ENCODE measurements at regions not wholly inside any gene's neighbourhood (a gene's known extent, or its start where the extent isn't known, plus 50 kb on each side); places are given as distances from the start of the nearest gene placed in this dataset.
"Not testable (repeated sequence)": the region's sequence is repeated elsewhere in the genome, so short reads cannot be mapped to it uniquely, and the experiment has no call there.

- Histone ChIP-seq H3K9me3 (ENCODE audit: low read length) (no peaks in the 10 kb centered on the region), H3K4me3 (ENCODE audit: low read length) (no peak overlapping the region), H3K27me3 (ENCODE audit: insufficient read depth, low read length) (no peaks in the 10 kb centered on the region), H2AFZ (ENCODE audit: low read depth, low read length) (no peak overlapping the region), H3K4me1 (ENCODE audit: insufficient read depth, low read length) (peaks cover 17% of the 10 kb centered on the region), H3K36me3 (ENCODE audit: insufficient read depth, low read length) (no peaks in the 10 kb centered on the region)
Observed at GRCh38 chr12:93081810-93082165, 152.7 kb upstream of the EEA1 start.

- Histone ChIP-seq H3K9me3 (ENCODE audit: low read length) (no peaks in the 10 kb centered on the region), H2AFZ (ENCODE audit: low read depth, low read length) (no peak overlapping the region), H3K4me1 (ENCODE audit: insufficient read depth, low read length) (peaks cover 9% of the 10 kb centered on the region), H3K4me3 (ENCODE audit: low read length) (no peak overlapping the region), H3K36me3 (ENCODE audit: insufficient read depth, low read length) (no peaks in the 10 kb centered on the region), H3K27me3 (ENCODE audit: insufficient read depth, low read length) (no peaks in the 10 kb centered on the region)
Observed at GRCh38 chr12:93085383-93086287, 156.5 kb upstream of the EEA1 start.

DNA sequence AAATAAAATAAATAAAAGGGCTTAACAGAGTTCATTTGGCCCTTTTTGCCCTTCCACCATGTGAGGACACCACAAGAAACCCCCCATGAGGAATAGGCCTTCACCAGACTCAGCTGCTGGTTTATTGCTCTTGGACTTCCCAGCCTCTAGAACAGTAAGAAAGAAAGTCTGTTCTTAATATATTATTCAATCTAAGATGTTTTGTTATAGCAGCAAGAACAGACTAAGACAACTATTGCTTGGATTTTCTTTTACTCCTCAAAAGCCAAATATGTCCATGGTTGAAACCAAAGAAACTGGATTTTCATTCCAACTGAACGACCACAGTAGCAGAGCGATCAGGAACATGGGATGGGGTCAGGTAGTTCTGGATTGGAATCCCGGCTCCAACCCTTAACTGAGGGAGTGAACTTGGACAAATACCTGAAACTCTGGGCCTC is 157.2 kb upstream of the EEA1 start:
- Histone ChIP-seq H3K36me3 (ENCODE audit: insufficient read depth, low read length) (no peaks in the 10 kb centered on the region), H3K27me3 (ENCODE audit: insufficient read depth, low read length) (no peaks in the 10 kb centered on the region), H3K9me3 (ENCODE audit: low read length) (no peaks in the 10 kb centered on the region), H3K4me3 (ENCODE audit: low read length) (no peak overlapping the region), H3K4me1 (ENCODE audit: insufficient read depth, low read length) (peaks cover 2% of the 10 kb centered on the region), H2AFZ (ENCODE audit: low read depth, low read length) (no peak overlapping the region)

DNA sequence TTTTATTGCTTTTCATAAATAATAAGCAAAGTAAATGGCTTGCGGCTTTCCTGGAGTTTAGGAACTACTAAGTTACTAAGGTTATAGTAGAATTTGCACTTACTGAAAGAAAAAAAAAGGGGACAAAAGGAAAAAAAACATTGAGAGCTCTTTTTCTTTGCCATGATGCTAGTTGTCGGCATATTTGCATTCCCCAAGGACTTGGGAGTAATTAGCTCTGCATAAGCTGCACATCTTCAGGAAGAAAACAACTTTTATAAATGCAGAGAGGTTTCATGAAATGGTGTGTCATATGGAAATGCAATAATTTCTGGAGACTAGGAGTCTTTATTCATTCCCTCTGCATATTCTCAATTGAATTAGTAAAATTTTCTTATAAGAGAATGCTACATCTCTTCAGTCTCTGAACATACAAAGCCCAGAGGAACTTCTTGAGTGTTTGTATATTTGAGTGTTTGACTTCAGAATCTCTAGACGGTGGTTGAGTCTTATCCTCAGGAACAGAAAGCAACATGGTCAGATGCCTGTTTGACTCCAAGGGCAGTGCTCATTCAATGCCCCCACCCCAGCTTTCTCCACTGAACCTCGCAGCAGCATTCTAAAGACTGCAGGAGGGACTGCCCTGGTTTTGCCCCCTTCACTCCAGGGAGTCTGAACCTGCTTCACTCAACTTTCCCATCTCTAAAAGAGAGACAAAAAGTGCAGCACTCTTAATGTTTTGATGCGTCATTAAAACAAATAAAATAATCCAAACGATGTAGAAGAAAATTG is 158.9 kb upstream of the EEA1 start:
- H3K4me3 ChIP-seq (ENCODE audit: low read length), result no peak overlapping the region
- H3K36me3 ChIP-seq (ENCODE audit: insufficient read depth, low read length), result no peaks in the 10 kb centered on the region
- no peaks in the 10 kb centered on the region for H3K4me1 ChIP-seq (ENCODE audit: insufficient read depth, low read length)

DNA sequence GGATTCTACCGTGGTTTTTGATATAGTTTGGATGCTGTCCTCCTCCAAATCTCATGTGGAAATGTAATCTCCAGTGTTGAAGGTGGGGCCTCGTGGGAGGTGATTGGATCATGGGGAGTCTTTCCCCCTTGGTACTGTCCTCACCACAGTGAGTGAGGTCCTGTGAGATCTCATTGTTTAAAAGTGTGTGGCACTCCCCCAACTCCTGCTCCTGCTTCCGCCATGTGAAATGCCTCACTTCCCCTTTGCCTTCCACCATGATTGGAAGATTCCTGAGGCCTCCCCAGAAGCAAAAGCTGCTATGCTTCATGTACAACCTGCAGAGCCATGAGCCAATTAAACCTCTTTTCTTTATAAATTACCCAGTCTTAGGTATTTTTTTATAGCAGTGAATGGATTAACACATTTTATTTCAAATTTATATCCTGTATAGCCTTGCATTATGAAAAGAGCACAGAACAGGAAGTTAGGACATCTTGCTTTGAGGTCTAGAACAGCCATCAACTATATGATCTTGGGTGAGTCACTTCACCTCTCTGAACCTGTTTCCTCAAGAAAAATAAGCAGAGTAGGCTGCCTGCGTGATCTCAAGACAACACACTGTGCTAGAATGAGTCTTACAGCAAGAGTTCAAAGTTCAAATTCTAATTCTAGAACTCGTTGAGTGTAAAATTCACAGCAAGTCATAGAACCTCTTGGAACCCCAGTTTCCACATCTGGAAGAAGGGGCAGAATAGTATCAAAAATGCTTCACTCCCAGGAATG is 160.9 kb upstream of the EEA1 start:
- H3K27me3 ChIP-seq (ENCODE audit: insufficient read depth, low read length), result no peaks in the 10 kb centered on the region
- H3K36me3 ChIP-seq (ENCODE audit: insufficient read depth, low read length), result no peaks in the 10 kb centered on the region
- no peak overlapping the region for H3K4me3 ChIP-seq (ENCODE audit: low read length)
- no peaks in the 10 kb centered on the region for H3K4me1 ChIP-seq (ENCODE audit: insufficient read depth, low read length)
- H2AFZ ChIP-seq (ENCODE audit: low read depth, low read length), result no peak overlapping the region
- no peaks in the 10 kb centered on the region for H3K9me3 ChIP-seq (ENCODE audit: low read length)

More for the DNA sequence above, 158.9 kb upstream of the EEA1 start:
- H2AFZ ChIP-seq (ENCODE audit: low read depth, low read length), result no peak overlapping the region
- no peaks in the 10 kb centered on the region for H3K9me3 ChIP-seq (ENCODE audit: low read length)
- H3K27me3 ChIP-seq (ENCODE audit: insufficient read depth, low read length), result no peaks in the 10 kb centered on the region

DNA sequence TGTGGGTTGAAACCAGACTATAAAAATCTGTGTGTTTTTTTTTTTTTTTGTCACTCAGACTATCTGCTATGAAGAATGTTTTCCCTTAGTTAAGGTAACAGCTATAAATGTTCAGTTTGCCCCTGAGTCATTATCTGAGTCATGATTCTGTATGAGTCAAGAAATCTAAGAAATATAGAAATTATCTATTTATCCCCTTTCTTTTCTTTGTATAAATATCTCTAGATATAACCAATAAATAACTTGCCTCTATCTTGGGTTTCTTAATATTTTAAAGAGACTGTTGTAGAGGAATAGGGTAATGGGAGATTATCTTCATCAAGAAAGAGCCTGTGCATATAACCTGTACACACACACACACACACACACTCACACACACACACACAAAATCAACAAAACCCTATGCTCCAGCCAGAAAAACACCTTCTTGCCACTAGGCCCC is 161.7 kb upstream of the EEA1 start:
- H3K9me3 ChIP-seq (ENCODE audit: low read length), result no peaks in the 10 kb centered on the region
- no peak overlapping the region for H3K4me3 ChIP-seq (ENCODE audit: low read length)
- H3K4me1 ChIP-seq (ENCODE audit: insufficient read depth, low read length), result no peaks in the 10 kb centered on the region
- H2AFZ ChIP-seq (ENCODE audit: low read depth, low read length), result no peak overlapping the region
- no peaks in the 10 kb centered on the region for H3K27me3 ChIP-seq (ENCODE audit: insufficient read depth, low read length)
- H3K36me3 ChIP-seq (ENCODE audit: insufficient read depth, low read length), result no peaks in the 10 kb centered on the region

GRCh38 chr12:93091886-93092648 is 163.0 kb upstream of the EEA1 start:
- H3K4me1 ChIP-seq (ENCODE audit: insufficient read depth, low read length), result no peaks in the 10 kb centered on the region
- no peaks in the 10 kb centered on the region for H3K27me3 ChIP-seq (ENCODE audit: insufficient read depth, low read length)
- H3K36me3 ChIP-seq (ENCODE audit: insufficient read depth, low read length), result no peaks in the 10 kb centered on the region
- no peaks in the 10 kb centered on the region for H3K9me3 ChIP-seq (ENCODE audit: low read length)
- H3K4me3 ChIP-seq (ENCODE audit: low read length), result no peak overlapping the region
- H2AFZ ChIP-seq (ENCODE audit: low read depth, low read length), result no peak overlapping the region

DNA sequence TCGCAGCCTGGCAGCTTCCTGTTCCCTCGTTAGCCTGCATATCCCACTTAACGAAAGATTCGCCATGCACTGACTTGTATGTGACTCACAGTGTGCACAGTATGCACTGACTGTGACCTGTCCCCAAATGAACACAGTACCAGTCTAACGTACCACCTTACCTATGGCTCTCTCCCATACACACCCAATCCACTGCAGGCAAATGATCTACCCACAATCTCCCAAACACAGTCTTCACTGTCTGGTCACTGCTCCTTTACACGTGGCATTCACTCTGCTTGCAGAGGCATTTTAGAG is 163.5 kb upstream of the EEA1 start:
- H3K4me1 ChIP-seq (ENCODE audit: insufficient read depth, low read length), result no peaks in the 10 kb centered on the region
- no peaks in the 10 kb centered on the region for H3K36me3 ChIP-seq (ENCODE audit: insufficient read depth, low read length)
- H3K27me3 ChIP-seq (ENCODE audit: insufficient read depth, low read length), result no peaks in the 10 kb centered on the region
- H3K9me3 ChIP-seq (ENCODE audit: low read length), result no peaks in the 10 kb centered on the region
- no peak overlapping the region for H3K4me3 ChIP-seq (ENCODE audit: low read length)
- H2AFZ ChIP-seq (ENCODE audit: low read depth, low read length), result no peak overlapping the region

- H3K4me3 ChIP-seq (ENCODE audit: low read length), result no peak overlapping the region
- H3K27me3 ChIP-seq (ENCODE audit: insufficient read depth, low read length), result no peaks in the 10 kb centered on the region
- H3K36me3 ChIP-seq (ENCODE audit: insufficient read depth, low read length), result no peaks in the 10 kb centered on the region
- no peaks in the 10 kb centered on the region for H3K4me1 ChIP-seq (ENCODE audit: insufficient read depth, low read length)
- no peaks in the 10 kb centered on the region for H3K9me3 ChIP-seq (ENCODE audit: low read length)
- no peak overlapping the region for H2AFZ ChIP-seq (ENCODE audit: low read depth, low read length)
Observed at GRCh38 chr12:93093243-93093642, 164.1 kb upstream of the EEA1 start.

GRCh38 chr12:93094222-93094621 is 165.1 kb upstream of the EEA1 start:
- H3K27me3 ChIP-seq (ENCODE audit: insufficient read depth, low read length); H3K9me3 ChIP-seq (ENCODE audit: low read length); H3K4me1 ChIP-seq (ENCODE audit: insufficient read depth, low read length); H3K4me3 ChIP-seq (ENCODE audit: low read length); H3K36me3 ChIP-seq (ENCODE audit: insufficient read depth, low read length); H2AFZ ChIP-seq (ENCODE audit: low read depth, low read length): not testable (repeated sequence)

DNA sequence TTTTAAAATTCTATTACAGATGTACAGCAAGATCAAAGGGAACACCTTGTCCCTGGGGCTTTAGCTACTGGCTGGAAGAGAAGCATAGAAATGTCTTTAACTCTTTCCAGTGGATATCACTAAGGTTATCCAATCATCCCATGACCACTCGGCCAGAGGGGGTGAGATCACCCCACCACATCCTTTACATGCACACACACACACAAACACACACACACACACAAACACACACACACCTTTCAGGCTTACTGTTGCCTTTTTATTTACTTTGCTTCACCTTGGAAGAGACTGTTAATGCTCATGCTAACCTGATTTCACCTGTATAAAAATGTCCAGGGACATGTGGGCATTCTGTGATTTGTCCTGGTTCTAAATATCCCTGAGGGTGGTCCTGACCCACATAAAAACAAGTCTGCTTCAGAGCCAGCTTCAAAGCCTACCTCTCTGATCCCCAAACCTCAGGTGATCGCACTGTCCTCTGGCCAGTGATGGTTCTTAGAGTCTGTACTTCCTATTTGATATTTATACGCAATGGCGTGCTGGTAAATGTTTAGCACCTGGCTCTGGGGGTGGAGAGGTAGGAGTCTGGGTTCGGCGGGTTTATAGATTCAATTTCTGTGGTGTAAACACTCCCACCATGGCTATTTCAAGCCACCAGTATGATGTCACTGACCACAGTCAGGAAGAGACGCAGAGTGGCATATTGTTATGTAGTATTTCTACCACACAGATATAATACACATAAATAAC is 166.1 kb upstream of the EEA1 start:
- H3K4me1 ChIP-seq (ENCODE audit: insufficient read depth, low read length), result no peaks in the 10 kb centered on the region
- no peaks in the 10 kb centered on the region for H3K9me3 ChIP-seq (ENCODE audit: low read length)
- no peaks in the 10 kb centered on the region for H3K27me3 ChIP-seq (ENCODE audit: insufficient read depth, low read length)
- H3K36me3 ChIP-seq (ENCODE audit: insufficient read depth, low read length), result no peaks in the 10 kb centered on the region
- H3K4me3 ChIP-seq (ENCODE audit: low read length), result no peak overlapping the region
- no peak overlapping the region for H2AFZ ChIP-seq (ENCODE audit: low read depth, low read length)

- Histone ChIP-seq H3K4me3 (ENCODE audit: low read length) (no peak overlapping the region), H2AFZ (ENCODE audit: low read depth, low read length) (no peak overlapping the region), H3K9me3 (ENCODE audit: low read length) (no peaks in the 10 kb centered on the region), H3K27me3 (ENCODE audit: insufficient read depth, low read length) (no peaks in the 10 kb centered on the region), H3K36me3 (ENCODE audit: insufficient read depth, low read length) (no peaks in the 10 kb centered on the region), H3K4me1 (ENCODE audit: insufficient read depth, low read length) (no peaks in the 10 kb centered on the region)
Observed at GRCh38 chr12:93097417-93097816, 168.3 kb upstream of the EEA1 start.

Measured in neuron (in vitro differentiated cells).